Activated CD4-positive, alpha-beta T cell treated with anti-CD3 and anti-CD28 coated beads for 24 hours (primary cell): ENCODE measurements at regions not wholly inside any gene's neighbourhood (a gene's known extent, or its start where the extent isn't known, plus 50 kb on each side); places are given as distances from the start of the nearest gene placed in this dataset.
"Not testable (repeated sequence)": the region's sequence is repeated elsewhere in the genome, so short reads cannot be mapped to it uniquely, and the experiment has no call there.

Experiments
- DNase-seq, 2 donors: peaks; one replicate each; pipeline ENCODE4 v3.0.0-alpha.2; 2020; ENCODE audit warnings: low read depth in 2 of 2

DNA sequence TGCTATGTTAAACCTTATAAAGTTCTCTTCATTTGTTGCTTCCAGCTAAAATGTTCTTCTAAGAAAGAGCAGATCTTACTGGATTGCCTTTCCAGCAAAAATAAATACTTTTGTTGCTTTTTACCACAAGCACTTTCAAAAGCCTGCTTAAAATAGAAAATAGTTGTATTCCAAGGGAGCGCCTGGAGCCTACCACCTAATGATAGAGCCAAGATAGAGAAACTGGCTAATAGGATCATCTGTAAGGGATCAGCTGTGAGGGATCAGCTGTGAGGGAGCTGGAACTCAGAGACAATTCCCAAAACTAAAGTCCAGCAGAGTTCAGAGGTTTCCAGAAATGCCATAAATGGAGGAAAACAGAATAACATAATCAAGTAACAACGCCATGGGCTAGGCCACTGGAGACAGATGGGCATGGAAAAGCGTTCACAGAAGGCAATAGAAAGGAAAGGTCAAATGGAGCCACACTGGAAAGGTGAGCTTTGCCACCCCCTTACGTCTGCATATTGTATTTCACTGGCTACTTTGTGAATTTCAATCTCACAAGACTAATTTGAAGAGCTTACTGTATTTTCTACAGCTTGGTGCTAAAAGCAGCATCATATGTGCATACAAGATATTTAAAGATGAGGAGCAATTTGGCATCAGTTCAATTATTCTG is 140.6 kb upstream of the TLE4 start:
- DNase-seq, result no peak

DNA sequence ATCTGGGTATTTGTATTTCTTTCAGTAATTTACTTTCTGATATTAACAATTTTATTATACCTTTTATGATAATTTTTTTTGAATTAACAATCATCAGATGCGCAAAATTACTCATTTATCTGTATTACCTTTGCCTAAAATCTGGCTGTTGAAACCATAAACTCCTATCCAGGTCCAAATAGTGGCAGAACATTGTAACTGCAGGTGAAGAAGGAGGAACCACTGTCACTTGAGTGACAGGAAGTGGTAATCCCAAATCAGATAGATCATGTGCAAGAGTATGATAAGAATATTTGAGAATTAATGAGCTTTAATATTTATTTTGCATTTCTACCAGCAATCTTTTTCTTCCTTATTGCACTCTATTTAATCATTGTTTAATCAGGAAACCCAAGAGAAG is 139.3 kb upstream of the TLE4 start:
- no peak for DNase-seq

DNA sequence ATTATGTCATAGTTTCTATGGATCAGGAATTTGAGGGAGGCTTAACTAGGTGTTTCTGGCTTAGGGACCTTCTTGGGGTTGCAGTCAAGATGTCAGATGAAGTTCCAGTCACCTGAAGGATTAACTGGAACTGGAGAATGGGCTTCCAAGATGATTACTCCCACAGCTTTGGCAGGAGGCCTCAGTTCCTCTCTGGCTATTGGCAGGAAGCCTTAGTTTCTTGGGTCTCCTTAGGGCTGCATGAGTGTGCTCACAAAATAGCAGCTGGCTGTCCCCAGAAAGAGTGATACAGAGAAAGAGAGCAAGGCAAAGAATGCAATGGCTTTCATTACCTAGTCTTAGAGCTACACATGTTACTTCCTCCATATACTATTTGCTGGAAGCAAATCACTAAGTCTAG is 138.1 kb upstream of the TLE4 start:
- DNase-seq, result no peak

DNA sequence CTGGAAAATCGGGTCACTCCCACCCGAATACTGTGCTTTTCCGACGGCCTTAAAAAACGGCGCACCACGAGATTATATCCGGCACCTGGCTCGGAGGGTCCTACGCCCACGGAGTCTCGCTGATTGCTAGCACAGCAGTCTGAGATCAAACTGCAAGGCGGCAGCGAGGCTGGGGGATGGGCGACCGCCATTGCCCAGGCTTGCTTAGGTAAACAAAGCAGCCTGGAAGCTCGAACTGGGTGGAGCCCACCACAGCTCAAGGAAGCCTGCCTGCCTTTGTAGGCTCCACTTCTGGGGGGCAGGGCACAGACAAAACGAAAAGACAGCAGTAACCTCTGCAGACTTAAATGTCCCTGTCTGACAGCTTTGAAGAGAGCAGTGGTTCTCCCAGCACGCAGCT is 132.5 kb upstream of the TLE4 start:
- DNase-seq, result not testable (repeated sequence)

DNA sequence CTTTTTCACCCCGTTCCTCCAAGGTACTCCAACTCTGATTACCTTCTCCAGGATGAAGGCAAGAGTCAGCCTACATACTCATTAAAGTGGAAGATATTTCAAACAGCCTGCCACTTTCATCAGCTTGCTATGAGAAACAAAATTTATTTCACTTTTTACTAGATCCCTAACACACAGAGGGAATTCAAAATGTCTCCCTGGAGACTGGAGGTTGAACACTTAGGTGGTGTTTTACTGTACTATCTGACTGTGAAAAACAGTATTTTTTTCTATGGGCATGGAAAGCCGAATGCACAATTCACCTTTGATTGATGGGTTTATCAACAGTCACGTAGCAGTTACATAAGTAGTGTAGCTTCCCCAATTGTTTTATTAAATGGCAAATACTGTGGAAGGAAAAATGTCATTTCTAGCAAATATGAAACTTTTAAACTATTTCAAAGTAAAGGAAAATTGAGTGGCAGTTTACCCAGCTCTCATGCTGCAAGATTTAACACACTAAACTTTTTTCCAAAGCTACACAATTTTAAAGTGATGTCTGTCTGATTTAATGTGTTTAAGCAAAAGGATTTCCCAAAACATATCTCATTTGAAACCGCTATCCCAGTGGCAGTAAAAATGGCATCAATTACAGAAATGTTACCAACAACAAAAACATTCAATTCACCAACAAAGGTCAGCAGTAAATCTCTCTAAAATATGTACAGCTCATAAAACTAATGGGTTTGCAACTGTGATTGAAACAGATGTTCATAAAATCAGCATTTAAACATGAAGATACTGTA is 125.0 kb upstream of the TLE4 start:
- DNase-seq, result no peak

DNA sequence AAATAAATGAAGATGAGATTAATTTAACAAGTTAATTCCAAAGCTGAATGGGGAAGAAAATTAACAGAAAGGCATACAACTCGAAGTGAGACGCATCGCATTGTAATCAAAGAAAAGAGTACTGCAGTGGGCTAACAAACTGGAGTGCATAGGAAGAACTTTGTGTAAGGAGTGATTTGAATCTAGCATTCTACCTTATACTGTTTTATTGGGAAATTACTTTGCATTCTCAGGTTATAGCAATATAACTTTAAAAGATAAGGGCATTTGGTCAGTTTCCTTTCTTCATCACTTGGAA is 124.5 kb upstream of the TLE4 start:
- DNase-seq, result no peak

DNA sequence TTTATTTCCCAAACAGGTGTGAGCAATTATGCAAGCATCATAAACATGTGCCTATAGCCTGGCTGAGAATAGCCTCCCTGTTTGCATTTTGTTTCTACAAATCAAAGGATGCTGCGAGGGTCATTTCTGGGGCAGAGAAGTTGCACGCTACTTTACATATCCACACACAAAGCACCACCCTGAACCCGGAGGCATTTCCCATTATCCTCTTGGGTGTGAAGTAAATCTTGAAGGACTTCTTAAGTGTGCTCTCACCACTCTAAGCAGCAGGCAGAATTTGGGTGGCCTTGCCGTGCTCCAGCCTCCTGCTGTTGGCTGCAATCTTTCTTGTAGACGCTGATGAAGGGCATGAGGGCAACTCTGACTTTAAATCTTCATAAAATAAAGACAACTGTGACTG is 124.0 kb upstream of the TLE4 start:
- no peak for DNase-seq

DNA sequence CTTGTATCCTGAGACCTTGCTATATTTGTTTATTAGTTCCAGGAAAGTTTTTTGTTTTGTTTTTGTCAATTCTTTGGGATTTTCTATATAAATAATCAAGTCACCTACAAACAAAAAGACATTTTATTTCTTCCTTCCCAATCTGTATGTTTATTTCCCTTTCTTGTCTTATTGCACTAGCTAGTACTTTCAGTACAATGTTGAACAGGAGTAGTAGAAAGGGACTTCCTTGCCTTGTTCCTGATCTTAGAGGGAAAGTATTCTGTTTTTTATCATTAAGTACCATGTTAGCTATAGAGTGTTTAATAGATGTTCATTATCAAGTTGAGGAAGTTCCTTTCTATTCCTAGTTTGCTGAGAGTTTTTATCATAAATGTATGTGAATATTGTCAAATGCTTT is 119.5 kb upstream of the TLE4 start:
- DNase-seq, result no peak

DNA sequence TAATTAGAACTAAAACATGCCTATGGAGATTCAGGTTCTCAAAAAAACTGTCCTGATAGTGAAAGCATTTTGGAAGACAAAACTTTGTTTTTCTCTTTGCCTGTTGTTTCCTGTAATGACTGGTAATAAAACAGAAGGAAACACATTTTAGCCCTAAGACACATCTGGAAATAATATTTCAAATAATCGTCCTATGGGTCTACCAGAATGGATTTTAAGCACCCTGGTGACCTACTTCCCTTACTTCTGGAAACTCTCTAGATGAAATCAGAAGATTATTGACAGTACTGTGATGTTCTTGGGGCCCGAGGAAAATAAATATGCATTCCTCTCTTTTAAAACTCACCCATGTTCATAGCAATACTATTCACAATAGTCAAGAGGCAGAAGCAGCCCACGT is 110.1 kb upstream of the TLE4 start:
- DNase-seq, result no peak

DNA sequence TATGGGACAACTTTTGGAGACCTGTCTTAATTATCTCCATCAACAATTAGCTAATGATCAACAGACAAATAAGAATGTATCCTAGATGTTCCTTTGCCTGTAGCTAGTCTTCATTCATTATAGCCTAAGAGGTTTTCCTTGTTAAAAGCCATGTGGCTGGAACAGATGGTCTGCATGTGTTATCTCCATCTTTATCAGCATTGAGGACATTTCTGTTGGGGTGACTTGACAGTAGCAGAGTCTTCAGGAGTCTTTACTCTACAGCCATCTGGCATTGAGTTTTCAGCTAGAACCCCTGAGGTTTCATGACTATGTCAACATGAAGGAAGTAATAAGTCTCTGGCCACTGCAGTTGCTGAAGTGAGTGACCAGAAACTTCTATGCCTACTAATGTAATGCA is 106.6 kb upstream of the TLE4 start:
- no peak for DNase-seq

DNA sequence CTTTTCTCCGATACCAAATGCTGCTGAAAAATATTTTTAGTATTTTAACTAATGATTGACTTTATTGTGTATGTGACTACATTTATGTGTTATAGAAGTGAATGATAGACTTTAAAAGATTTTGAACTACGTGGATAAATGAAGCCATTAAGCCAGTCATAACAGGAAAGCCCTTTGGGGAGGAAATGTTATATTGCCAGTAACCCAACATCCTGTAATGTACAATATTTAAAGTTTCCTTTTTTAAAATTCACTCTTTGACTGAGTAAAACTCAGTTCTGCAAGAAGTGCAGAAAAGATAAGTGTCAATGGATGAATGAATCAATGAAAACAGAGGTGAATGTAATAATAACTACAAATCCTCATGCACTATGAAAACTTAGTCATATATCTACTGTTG is 102.6 kb upstream of the TLE4 start:
- no peak for DNase-seq

DNA sequence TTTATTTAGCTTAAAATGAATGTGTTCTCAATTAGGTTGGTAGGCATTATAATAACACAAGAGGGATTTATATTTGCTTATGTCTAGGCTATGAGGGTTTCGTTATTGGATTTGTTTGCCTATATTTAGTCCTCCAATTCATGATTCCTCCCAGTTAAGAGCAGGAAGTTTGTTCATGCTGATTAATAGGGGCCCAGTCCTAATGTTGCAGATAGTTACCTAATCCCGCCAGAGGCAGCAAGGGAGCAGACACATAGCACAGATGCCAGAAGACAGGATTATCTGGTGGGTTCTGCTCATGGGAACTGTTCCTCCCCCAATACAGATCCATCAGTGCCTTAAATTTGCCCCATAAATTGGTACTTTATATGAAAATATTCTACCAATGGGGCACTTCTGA is 100.8 kb upstream of the TLE4 start:
- DNase-seq, result no peak

DNA sequence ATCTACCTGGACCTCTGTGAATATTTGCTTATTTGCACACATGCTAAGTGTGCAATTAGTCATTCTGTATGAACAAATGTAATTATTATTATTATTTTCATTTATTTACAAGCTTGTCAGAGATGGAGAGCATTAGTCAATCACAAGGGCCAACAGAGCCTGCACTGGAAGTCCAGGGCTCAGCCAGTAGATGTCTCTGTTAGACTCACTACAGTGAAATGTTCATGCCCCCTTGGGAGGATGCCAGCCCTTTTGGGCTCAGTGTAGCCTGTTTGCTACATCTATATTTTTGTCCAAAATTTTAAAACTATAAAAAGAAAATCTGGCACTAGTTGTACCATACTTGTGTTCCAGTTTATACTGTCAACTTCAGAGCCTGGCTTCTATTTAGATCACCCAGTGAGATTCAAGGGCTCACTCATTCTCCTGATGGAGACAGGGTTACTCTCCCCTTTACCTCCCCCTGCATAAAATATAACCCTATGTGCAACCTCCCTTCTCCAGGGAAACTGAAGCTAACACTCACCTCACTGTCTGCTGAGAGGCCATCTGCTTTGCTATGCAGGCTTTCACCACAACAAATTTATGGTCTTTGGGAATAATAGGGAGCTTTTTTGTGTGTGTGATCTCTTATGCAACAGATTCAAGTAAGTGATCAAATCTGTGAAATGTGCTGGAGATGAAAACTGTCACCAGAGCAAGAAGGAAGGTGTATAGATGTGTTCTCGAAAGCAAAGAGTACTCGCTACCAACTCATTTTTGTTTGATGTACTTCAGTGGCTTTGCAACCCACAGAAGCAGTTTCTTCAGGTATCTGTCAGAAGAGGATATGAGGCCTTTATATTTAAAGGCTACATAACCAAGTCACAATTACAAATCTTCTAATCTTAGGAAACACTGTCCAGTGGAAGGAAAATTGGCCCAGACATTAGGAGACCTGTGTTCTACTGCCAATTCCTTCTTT is 99.9 kb upstream of the TLE4 start:
- DNase-seq, result no peak

DNA sequence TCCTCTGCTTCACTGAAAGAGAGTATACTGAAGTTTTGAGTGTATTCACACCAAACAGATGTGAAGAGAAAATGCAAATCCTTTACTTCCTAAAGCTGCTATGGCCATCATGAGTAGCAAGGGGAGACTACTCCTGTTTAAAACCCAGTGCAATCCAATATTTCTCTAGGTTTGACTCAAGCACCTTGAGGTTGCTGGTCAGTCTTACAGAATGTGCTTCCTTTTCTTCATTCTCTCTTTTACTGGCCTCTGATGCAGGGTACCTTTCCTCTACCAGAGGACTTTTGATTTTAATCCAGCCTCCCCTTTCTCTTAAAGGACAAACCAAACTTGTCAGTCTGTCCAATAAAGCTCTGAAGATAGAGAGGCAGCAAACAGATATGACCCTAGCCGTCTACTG is 98.1 kb upstream of the TLE4 start:
- DNase-seq, result no peak

DNA sequence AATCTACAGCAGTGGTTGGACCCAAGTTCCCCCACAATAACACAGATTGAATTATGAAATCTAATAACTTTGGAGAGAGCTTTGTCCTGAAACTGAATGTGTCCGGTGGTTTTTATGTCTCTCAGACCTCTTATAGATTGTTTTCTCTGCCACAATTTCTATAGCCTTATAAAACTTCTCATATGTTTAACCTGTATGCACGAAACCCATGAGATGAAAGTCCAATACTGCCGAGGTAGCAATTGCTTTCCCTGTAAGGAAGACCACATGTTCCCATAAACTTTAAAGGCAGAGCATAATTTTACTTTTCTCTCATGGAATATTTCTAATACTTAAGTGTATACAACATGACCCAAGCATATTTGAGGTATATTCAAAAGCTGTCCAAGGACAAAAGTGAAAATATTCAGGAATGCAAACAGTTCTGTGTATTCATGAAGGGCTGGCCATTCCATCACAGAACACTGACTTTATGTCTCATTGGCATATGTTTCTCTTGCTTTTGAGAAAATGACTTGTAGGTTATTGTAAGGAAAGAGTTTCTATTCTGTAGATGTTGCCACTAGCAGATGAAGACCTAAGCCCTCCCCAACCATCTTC is 94.4 kb upstream of the TLE4 start:
- no peak for DNase-seq

DNA sequence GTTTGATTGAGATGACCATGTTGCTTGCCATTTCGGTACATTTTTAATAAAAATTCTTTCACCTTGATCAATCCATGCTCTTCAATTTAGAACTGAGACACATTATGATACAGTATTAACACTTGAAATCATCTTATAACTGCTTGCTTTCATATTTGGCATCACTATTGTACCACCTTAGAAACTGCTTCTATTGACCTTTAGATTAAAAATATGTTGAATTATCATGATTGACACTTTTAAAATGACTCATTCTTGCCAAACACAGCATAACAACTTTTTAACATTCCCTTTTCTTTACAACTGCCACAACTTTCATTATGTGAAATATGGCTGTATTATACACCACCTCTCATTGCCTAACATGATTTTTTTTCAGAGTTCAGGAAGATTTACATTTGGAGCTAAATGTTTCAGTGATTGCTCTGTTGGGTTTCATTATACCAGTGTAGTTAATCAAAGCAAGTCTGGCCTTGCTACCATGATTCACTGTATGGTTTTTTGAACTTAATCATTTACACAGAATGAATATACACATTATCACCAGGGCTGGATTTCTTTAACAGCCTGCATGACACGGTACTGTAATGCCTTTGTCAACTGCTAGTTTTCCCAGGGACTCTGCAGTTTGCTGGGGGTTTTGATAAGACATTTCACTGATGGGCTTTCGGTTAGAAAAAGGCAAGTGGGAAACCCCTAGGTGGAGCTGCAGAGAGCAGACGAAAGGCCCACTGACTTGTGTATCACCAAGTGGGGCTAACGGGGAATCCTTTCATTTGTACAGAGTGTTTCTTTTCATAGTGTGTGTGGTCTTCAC is 93.6 kb upstream of the TLE4 start:
- no peak for DNase-seq

DNA sequence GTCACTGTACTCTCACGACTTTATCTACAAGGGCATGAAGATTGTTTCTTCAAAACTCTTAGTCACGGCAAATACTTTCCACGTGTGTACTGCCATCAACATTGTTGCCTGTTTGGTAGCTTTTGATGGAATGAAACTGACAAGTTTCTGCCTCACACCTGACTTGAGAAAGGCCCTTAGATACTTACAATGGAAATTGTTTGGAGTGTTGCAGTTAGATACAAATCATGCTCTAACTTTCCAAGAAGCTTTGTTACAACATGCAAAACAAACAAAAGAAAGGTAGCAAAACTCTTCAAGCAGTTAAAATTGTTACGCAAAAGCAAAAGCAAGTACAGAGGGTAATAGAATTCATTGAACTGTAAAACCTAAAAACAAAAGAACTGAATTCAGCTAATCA is 91.1 kb upstream of the TLE4 start:
- DNase-seq, result no peak

DNA sequence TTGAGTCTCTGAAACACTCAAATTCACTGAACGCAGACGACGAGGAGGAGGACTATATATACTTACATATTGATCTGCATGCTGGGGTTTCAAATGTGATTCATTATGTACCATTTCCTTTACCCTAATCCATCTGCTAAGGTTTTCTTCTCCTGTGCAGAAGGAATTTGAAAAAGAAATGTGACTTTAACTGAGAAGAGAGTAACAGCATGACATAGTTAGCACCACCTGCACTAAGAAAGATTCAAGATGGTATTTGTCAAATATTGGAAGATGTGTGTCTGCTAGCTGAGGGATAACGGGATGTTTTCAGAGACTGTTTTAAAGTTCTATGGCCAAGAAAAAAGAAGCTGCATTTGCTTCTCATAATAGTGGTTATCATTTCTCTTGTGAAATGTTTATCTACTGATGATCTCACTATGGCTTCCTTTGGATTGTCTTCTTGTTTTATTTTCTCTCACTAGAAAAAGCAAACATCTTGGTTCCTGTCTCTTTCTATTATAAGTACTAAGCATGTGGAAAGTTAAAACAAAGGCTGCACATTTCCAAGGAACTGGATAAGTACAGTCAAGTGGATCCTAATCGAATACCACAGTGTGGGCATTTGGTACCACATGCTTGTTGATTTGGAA is 89.8 kb upstream of the TLE4 start:
- no peak for DNase-seq

DNA sequence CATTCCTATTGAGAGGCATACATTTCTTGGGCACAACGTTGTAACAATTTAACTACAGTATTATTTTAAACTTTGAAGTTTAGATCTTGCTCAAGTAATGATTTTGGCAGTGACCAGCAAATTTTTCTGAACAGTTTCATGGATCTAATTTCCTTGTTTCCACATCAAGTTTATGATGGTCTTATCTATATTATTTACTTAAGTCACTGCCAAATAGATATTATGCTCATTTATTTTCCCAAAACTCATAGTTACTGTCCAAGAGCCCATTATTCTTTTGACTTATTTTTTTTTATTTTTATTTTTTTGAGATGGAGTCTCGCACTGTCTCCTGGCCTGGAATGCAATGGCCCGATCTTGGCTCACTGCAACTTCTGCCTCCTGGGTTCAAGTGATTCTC is 86.5 kb upstream of the TLE4 start:
- no peak for DNase-seq

DNA sequence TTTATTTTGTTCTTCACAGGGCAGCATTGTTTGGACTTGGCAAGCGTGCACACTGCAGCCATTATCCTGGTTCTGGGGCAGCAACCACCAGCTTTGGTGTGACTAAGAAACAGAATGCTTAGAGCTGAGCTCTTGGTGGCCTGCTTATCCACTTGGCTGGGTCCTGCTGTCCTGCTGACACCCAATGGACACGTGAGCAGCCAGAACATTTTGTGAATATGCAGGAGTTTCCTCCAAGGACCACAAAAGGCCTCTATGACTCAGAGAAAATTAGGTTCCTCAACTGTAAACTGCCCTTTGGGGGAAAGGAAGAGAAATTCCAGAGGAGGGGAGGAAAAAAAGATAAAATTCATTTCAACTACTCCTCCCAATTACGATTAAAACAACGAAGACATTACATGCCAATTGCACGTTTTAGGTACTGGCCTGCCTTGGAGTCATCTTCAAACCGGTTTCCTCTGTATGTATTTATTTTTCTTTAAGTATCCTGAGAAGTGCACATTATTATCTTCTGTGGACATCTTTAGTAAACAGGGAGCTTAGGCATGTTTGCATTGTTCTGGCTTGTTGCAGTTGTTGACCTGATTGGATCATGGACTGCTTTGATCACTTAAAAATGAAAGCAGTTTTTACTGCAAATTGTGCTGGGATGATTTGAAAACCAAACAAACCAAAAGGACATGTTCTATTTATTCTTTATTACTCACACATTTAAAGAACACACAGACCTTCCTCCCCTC is 82.3 kb upstream of the TLE4 start:
- DNase-seq, result no peak
